HG02885 (cell line): ENCODE measurements at regions not wholly inside any gene's neighbourhood (a gene's known extent, or its start where the extent isn't known, plus 50 kb on each side); places are given as distances from the start of the nearest gene placed in this dataset.
A peak's percentile ranks its signal among the peaks of the same experiment; 100 is the strongest.

Experiments used
- ATAC-seq: cut with Tn5 transposase; IDR thresholded peaks from one replicate; pipeline ENCODE4 v1.9.1; 2021; ENCODE audit warnings: mild to moderate bottlenecking; ENCODE audit not compliant: unreplicated experiment, poor library complexity

- no peak for ATAC-seq
Measured at GRCh38 chr6:56407883-56408410, 160.6 kb upstream of the COL21A1 start.

GRCh38 chr6:56406276-56407269, 159.2 kb upstream of the COL21A1 start:
- peak; percentile 76 for ATAC-seq

GRCh38 chr6:56404599-56404998, 157.2 kb upstream of the COL21A1 start:
- ATAC-seq = no peak

- ATAC-seq = no peak
Measured at GRCh38 chr6:56403745-56404144, 156.4 kb upstream of the COL21A1 start.

- ATAC-seq = no peak
Measured at GRCh38 chr6:56401477-56402070, 154.2 kb upstream of the COL21A1 start.

GRCh38 chr6:56400273-56400672, 152.9 kb upstream of the COL21A1 start:
- no peak for ATAC-seq

- ATAC-seq = no peak
Measured at GRCh38 chr6:56399672-56400263, 152.4 kb upstream of the COL21A1 start.

- no peak for ATAC-seq
Measured at GRCh38 chr6:56399250-56399671, 151.9 kb upstream of the COL21A1 start.

GRCh38 chr6:56396435-56396834, 149.1 kb upstream of the COL21A1 start:
- ATAC-seq = no peak

- ATAC-seq = peak; percentile 42
Measured at GRCh38 chr6:56393615-56394612, 146.5 kb upstream of the COL21A1 start.

- ATAC-seq = no peak
Measured at GRCh38 chr6:56388415-56388755, 141.0 kb upstream of the COL21A1 start.

GRCh38 chr6:56387621-56388414, 140.4 kb upstream of the COL21A1 start:
- no peak for ATAC-seq

GRCh38 chr6:56386717-56387116, 139.3 kb upstream of the COL21A1 start:
- ATAC-seq = no peak

GRCh38 chr6:56385981-56386593, 138.7 kb upstream of the COL21A1 start:
- no peak for ATAC-seq

GRCh38 chr6:56383160-56383559, 135.8 kb upstream of the COL21A1 start:
- no peak for ATAC-seq

GRCh38 chr6:56382416-56382940, 135.1 kb upstream of the COL21A1 start:
- no peak for ATAC-seq

- no peak for ATAC-seq
Measured at GRCh38 chr6:56381801-56382251, 134.4 kb upstream of the COL21A1 start.

- no peak for ATAC-seq
Measured at GRCh38 chr6:56380476-56380875, 133.1 kb upstream of the COL21A1 start.
